Hepatocyte (in vitro differentiated cells): ENCODE measurements at regions not wholly inside any gene's neighbourhood (a gene's known extent, or its start where the extent isn't known, plus 50 kb on each side); places are given as distances from the start of the nearest gene placed in this dataset.
A peak's percentile ranks its signal among the peaks of the same experiment; 100 is the strongest.

ENCODE experiments used
- DNase-seq: peaks from one replicate; pipeline ENCODE4 v3.0.0-alpha.2; 2016; ENCODE audit warnings: low spot score
- H2AFZ ChIP-seq: fragments of 200-600 bp; sonication (generic); 2 replicates; pipeline ENCODE4 v1.6.0; 2016; ENCODE audit warnings: antibody characterized with exemption, mild to moderate bottlenecking
- H3K27ac ChIP-seq: fragments of 200-600 bp; sonication (generic); 2 replicates; pipeline ENCODE4 v1.5.1; 2016; ENCODE audit warnings: mild to moderate bottlenecking
- H3K27me3 ChIP-seq: fragments of 200-600 bp; sonication (generic); 2 replicates; pipeline ENCODE4 v1.6.1; 2016
- H3K36me3 ChIP-seq: fragments of 200-600 bp; sonication (generic); replicated peaks from 2 replicates; pipeline ENCODE4 v1.5.1; 2016; ENCODE audit warnings: low read depth; ENCODE audit not compliant: insufficient read depth
- H3K4me1 ChIP-seq: fragments of 200-600 bp; sonication (generic); 2 replicates; pipeline ENCODE4 v1.5.1; 2016; ENCODE audit warnings: mild to moderate bottlenecking, moderate library complexity; ENCODE audit not compliant: insufficient read depth
- H3K4me2 ChIP-seq: fragments of 200-600 bp; sonication (generic); 2 replicates; pipeline ENCODE4 v1.6.0; 2016
- H3K4me3 ChIP-seq: fragments of 200-600 bp; sonication (generic); 2 replicates; pipeline ENCODE4 v1.5.1; 2016; ENCODE audit warnings: mild to moderate bottlenecking
- H3K79me2 ChIP-seq: fragments of 200-600 bp; sonication (generic); 2 replicates; pipeline ENCODE4 v1.6.0; 2017; ENCODE audit warnings: mild to moderate bottlenecking
- H3K9me2 ChIP-seq: fragments of 200-600 bp; sonication (generic); replicated peaks from 2 replicates; pipeline ENCODE4 v1.6.0; 2017; ENCODE audit warnings: mild to moderate bottlenecking; ENCODE audit not compliant: insufficient read depth
- H3K9me3 ChIP-seq: fragments of 200-600 bp; sonication (generic); 2 replicates; pipeline ENCODE4 v1.5.1; 2016; ENCODE audit warnings: low read depth, mild to moderate bottlenecking
- H4K20me1 ChIP-seq: fragments of 200-600 bp; sonication (generic); 2 replicates; pipeline ENCODE4 v1.6.0; 2016; ENCODE audit warnings: mild to moderate bottlenecking; ENCODE audit not compliant: insufficient read depth, poor library complexity, severe bottlenecking
- CTCF ChIP-seq: fragments of 200-600 bp; sonication (generic); IDR thresholded peaks from 2 replicates; pipeline ENCODE4 v1.5.1; 2016; ENCODE audit warnings: antibody characterized with exemption, mild to moderate bottlenecking; ENCODE audit not compliant: poor library complexity
- EZH2 ChIP-seq: fragments of 200-600 bp; sonication (generic); IDR thresholded peaks from 2 replicates; pipeline ENCODE4 v1.6.1; 2016; ENCODE audit warnings: antibody characterized with exemption, mild to moderate bottlenecking, borderline replicate concordance
- EZH2phosphoT487 ChIP-seq: fragments of 200-600 bp; sonication (generic); IDR thresholded peaks from one replicate; pipeline ENCODE4 v1.6.1; 2018; ENCODE audit warnings: antibody characterized with exemption, mild to moderate bottlenecking, low read depth, moderate library complexity; ENCODE audit not compliant: unreplicated experiment, severe bottlenecking
- WGBS: methylation state at CpG from one replicate; pipeline ENCODE4 v1.1.6; 2016; ENCODE audit warnings: low lambda C conversion rate; ENCODE audit errors: missing lambda C conversion rate; 5-methylcytosine and 5-hydroxymethylcytosine counted together

GRCh38 chr1:67577646-67578045 lies 107.4 kb upstream of the GADD45A start:
- Histone ChIP-seq H3K36me3 (no peaks in the 10 kb centered on the region), H3K9me3 (no peaks in the 10 kb centered on the region), H3K9me2 (no peaks in the 10 kb centered on the region), H3K27me3 (no peaks in the 10 kb centered on the region), H3K4me3 (no peak overlapping the region), H3K4me1 (peaks cover 7% of the 10 kb centered on the region), H3K4me2 (no peak overlapping the region), H3K79me2 (no peaks in the 10 kb centered on the region), H3K27ac (no peak overlapping the region), H2AFZ (no peak overlapping the region), H4K20me1 (no peaks in the 10 kb centered on the region)
- no peak for DNase-seq
- WGBS = 93% methylated on average over 3 of the region's 3 CpGs
- TF ChIP-seq EZH2phosphoT487 = no peak
- no peak for TF ChIP-seq CTCF
- no peak for TF ChIP-seq EZH2

- Histone ChIP-seq H3K9me2 (no peaks in the 10 kb centered on the region), H3K27ac (no peak overlapping the region), H3K4me1 (no peaks in the 10 kb centered on the region), H4K20me1 (no peaks in the 10 kb centered on the region), H3K4me3 (no peak overlapping the region), H3K79me2 (no peaks in the 10 kb centered on the region), H3K36me3 (no peaks in the 10 kb centered on the region), H3K4me2 (no peak overlapping the region), H3K9me3 (no peaks in the 10 kb centered on the region), H3K27me3 (no peaks in the 10 kb centered on the region), H2AFZ (no peak overlapping the region)
- 68% methylated on average over 6 of the region's 6 CpGs for WGBS
- peak; percentile 44 for DNase-seq
- TF ChIP-seq CTCF (no peak), EZH2 (no peak), EZH2phosphoT487 (no peak)
Measured at GRCh38 chr1:67578397-67579020, 106.5 kb upstream of the GADD45A start.

- TF ChIP-seq EZH2 (no peak), EZH2phosphoT487 (no peak), CTCF (no peak)
- Histone ChIP-seq H3K27me3 (no peaks in the 10 kb centered on the region), H3K36me3 (no peaks in the 10 kb centered on the region), H3K9me3 (no peaks in the 10 kb centered on the region), H3K4me1 (no peaks in the 10 kb centered on the region), H3K4me2 (no peak overlapping the region), H3K27ac (no peak overlapping the region), H2AFZ (no peak overlapping the region), H3K9me2 (no peaks in the 10 kb centered on the region), H3K4me3 (no peak overlapping the region), H3K79me2 (no peaks in the 10 kb centered on the region), H4K20me1 (no peaks in the 10 kb centered on the region)
- no peak for DNase-seq
- 30% methylated on average over 2 of the region's 2 CpGs for WGBS
Measured at GRCh38 chr1:67579623-67580394, 105.2 kb upstream of the GADD45A start.
